GM19438 (cell line): ENCODE measurements at regions not wholly inside any gene's neighbourhood (a gene's known extent, or its start where the extent isn't known, plus 50 kb on each side); places are given as distances from the start of the nearest gene placed in this dataset.

ENCODE experiments used
- ATAC-seq: cut with Tn5 transposase; IDR thresholded peaks from one replicate; pipeline ENCODE4 v1.9.1; 2021; ENCODE audit warnings: low read depth; ENCODE audit not compliant: unreplicated experiment

DNA sequence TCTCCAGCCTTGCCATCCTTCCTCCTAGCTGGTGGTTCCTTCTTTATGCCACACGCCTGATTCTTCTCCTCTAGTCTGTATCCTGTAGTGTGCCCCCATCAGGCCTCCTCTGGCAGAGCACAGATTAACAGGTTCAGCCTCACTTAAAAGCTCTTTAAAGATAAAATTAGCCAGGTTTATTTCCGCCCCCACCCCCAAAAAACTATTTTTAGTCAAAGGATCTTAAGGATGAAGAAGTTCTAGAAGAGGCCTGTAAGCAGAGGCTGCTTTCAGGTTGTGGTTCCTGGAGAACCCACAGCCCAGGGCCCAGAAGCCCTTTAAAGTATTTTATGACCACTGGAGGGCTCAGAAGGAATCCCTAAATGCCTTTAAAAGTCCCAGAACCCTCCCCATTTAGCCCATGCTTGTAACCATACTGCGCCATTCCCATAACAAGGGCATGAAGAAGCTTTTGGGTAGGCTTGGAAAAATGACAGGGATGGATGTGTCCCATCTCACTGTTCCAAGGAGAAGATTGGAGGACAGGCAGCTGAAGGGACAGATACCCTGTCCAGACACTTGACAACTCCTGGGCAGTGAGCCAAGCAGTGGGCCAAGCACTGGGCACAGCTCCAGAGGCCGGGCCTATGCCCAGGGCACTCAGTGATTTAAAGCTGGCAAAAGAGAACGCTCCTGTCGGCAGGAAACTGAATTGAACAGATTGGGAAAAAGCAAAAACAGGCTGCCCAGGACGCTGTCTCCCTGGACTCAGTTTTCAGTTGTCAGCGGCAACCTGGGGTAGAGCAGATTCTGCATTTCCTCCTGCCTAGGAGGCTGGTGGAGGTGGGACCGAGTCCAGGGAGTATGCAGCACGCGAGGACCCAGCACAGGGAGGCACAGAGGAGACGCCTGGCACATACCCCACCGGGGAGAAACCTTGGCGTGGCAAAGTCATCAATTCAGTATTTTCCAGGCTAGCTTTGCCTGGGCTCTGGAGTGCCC lies 106.3 kb upstream of the SSBP2 start:
- ATAC-seq: no peak

DNA sequence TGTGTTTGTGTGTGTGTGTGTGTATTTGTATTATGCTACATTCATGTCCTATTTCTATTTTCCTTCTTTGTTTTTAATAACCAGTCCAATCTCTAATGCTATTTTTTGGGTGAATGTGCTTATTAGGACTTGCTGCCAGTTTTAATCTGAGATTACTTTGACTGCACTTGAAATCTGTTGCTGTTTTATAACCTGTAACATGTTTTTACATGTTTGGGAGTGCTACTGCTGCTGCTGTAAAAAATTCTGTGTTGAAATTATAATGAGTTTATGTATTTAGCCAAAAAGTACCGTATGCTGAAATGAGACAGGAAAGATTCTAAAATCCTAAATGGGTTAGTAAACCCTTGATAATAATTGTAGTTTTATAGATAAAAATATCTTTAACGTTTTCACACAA lies 104.7 kb upstream of the SSBP2 start:
- ATAC-seq: no peak

DNA sequence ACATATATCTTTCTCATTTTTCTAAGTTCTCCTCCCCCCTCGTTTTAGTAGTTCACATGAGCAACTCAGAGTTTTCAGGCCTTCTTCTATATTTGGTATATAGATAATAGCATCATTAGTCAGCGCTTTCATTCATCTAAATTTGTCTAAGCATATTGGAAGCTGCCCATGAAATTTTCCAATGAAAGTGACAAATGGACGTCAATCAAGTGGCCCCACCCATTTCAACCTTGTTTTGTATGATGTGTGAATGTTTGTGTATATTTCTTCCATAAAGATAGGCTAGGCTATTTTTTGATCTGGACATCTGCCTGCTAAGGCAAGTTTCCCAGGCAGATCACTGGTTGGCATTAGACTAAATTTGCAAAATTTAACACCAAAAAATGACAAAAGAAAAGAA lies 104.0 kb upstream of the SSBP2 start:
- ATAC-seq: no peak

DNA sequence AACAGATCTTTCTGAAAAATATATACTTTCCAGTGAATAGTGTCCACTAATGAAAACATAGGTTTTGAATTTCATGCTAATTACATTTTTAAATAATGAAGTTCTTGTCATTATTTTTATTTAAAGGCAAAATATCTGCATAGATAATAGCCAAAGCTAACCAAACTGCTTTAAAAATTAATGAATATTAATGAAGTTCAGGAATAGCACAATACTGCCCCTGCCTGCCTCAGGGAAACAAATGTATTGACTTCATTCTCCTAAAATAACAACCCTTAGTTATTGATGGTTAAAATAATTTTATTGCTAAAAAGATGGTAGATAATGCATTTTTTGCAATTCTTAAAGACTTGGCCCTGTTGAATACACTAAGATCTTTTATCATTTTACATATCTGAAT lies 103.6 kb upstream of the SSBP2 start:
- no peak for ATAC-seq

DNA sequence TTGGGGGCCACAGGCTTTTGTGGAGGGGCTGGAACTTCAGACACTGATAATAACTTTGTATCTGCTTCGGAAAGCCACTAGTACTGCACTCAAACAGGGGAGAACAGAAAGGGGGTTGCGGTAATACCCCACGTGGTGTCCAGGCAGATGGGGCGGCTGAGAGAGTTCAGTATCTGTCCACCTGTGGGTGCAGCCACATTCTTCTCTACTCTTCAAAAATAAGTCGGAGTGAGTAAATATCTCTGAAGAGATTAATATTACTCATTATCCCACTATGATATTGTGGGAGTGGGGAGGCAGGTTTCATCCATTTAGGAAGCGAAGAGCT lies 102.1 kb upstream of the SSBP2 start:
- peak; percentile 45 for ATAC-seq

DNA sequence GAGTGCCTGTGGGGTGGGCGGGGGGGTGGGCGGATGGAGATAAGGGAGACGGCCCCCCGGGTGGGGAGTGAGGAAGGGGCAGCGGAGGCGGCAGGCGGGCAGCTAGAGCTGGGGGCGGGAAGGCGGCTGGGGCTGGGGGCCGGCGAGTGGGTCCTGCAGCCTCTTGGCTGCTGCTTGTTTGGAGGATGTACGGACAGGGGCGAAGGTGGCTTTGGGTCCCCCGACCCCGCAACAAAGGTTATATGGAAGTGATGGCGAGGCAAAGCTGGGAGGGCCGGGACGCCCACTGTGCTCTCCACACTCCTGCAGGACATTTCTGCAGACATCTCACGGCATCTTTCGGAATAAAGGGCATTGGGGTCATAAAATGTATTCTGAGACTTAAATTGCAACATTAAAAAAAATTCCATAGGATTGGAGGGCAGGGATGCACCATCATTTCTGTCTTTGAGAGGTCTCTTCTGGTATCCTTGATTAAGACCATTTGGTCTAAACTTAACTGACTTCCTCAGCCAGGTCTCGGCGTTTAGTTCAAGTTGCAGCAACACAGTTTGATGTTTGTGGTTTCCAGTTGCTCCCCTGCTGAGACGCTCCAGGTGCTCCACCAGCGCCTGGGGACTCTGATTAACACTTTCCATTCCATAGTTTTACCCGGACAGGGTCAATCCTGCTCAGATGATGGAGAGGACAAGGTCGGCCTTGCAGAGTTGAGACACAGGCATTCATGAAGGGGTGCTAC lies 101.6 kb upstream of the SSBP2 start:
- peak; percentile 34 for ATAC-seq

DNA sequence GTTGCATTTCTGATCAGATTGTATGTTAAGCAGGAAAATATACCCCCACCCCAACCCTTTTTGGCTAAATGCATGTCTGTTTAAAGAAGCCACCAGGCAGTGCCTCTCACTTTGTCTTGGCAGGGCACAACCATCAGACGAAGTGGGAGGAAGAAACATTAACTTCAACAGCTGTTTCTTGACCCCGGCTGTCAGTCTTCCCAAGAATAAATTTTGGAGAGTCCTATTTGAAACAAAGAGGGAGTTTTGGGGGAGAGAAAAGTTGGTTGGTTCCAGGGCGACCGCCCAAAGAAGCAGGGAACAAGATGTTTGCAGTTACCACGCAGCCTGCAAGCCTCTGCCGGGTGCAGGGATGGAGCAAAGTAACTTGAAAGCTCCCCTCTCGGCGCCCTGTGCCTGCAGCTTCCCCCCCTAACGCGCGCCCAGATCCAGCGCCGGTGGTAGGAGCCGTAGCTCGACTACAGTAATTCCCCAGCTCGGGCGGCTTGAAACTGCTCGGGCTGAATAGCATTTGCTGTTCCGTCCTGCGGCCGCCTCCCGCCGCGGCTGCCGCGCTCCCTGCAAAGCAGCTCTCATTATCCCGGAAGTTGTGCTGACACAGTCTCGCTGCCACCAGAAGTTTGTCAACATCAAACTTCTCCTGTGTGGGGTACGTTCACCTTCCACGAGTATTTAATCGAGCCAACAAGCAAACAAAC lies 100.7 kb upstream of the SSBP2 start:
- ATAC-seq: peak; percentile 74

DNA sequence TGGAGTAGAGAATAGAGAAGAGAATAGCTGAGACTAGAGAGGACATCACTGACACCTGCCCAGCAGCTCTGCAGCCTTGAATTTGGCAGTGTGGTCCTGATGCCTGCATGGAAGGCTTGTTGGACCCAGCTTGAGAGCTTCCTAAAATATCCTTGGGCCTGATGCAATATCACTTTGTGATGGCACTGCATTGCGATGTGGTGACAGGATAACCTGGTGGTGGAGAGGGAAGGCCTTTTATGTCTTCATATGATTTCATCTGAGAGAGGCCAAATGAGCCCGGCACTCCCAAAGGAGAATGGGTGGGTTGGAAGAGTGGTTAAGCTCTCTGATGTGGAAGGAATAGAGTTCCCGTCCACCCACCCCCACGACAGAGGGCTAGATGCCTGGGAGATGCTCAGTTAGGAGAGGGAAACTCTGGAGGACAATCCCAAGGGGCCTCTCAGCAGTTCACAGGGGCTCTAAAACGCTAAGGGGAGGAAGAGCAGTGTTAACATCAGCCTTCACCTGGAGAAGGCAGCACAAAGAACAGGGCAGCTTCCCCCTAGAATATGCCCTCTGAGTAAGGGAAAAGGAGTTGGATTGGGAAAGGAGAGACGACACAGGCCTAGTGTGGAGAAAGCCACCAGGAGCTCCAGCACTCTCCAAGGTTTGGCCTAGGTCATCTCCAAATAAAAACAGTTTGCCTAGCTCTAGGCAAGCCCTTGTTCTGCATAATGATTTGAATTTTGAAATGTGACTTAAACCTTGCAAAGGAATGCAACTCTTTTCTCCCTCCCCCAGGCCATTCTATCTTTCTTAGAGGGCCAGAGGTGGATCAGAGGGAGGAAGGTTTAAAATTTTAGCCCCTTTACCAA lies 99.8 kb upstream of the SSBP2 start:
- ATAC-seq: no peak

DNA sequence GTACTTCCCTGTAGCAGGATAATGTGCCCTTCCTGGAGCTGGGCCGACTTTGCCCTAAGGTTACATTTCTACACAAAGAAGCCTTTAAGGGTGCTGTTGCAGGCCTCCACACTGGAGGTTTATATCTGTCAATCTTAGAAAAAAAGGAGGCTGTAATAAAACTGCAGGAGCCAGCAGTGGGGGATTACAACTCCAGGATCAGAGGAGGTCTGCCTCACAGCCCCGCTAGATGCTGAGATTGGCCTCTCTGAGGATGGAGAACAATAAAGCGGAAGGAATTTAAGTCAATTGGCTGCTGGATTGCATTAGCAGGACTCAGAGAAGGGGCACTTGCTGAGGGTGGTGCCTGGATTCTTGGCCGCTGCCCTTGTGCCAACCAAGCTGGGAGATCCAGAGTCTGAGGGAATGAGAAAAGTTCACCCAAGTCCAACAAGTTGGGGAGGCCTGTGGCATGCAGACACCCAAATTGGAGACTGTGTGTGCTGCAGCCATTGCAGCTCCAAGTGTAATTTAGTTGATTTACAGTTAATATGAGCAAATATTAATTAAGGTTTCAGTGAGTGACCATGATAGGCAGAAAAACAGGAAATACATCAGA lies 99.0 kb upstream of the SSBP2 start:
- no peak for ATAC-seq

DNA sequence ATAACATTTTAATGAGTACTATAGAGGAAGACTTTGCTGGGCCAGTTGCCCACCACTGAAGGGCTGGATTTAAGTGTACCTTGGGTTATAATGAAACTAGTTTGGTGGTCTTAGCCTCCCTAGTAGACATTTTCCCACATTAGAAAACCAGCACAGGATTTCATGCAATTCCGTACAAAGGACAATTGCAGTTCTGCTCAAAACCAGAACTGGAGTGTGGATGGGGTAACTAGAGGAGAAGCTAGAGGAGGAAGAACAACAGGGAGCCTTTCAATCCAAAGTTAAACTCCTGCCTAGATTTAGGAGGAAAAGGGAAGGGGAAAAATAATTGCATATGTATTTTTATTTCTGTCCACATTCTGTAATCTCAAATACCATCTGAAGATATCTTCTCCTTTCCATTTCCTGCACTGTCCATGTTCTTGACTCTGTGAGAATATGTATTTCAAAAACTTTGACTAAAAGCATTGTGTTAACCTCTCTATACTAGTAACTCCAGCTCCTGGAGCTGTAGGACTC lies 97.5 kb upstream of the SSBP2 start:
- ATAC-seq: no peak

DNA sequence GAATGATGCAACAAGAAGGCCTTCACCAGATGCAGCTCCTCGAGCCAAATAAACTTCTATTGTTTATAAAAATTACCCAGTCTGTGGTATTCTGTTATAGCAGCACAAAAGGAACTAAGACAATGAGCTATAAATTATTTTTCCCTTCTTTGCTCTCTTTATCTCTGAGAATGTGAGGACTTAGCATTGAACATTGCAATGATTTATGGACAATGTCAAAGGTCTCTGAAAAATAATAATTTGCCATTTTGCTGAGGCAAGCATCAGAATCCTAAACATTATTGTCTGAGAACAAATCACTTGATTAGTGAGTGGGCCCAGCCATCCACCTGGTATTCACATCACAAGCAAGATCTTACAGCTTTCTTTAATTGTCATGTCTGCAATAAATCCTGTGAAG lies 95.4 kb upstream of the SSBP2 start:
- no peak for ATAC-seq

DNA sequence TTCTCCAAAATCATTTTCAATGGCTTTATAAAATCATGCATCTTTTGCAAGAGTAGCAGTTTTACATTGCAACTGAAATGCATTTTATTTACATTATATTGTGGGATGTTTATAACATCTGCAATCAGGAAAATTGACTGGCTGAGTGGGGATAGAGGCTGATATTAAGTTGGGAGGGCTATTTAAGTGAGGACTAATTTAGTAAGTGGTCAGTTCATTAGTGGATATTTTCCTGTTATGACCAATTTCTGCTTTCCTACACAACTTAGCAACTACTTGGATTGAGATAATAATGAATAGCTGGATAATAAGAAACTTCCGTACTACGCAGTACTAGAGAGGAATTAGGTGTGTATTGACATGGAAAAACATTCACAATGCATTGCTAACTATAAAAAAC lies 92.9 kb upstream of the SSBP2 start:
- no peak for ATAC-seq

DNA sequence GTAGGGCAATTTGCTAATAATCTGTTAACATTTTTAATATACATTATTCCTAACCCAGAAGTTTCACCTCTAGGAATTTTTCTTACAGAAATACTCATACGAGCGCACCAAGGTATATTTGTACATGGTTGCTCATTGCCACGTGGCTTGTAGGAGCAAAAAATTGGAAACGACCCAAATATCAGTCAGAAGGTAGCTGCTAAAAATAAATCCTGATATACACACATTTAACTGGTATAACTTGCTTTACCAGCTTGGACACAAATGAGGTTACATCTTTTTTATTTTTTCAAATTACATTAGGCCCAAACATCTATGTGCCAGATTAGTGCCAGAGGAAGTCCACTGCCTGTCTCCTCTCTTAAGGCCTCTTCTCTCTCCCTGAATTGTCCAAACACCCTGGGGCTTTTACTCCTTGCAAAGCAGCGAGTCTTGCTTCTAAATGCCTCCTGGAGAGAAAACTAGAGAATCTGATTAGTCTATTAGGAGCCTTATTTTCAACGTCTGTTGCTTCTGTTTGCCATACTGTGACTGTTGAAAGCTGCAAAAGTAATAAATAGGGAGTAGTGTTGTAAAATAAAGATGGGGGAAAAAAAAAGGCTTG lies 92.0 kb upstream of the SSBP2 start:
- ATAC-seq: no peak

DNA sequence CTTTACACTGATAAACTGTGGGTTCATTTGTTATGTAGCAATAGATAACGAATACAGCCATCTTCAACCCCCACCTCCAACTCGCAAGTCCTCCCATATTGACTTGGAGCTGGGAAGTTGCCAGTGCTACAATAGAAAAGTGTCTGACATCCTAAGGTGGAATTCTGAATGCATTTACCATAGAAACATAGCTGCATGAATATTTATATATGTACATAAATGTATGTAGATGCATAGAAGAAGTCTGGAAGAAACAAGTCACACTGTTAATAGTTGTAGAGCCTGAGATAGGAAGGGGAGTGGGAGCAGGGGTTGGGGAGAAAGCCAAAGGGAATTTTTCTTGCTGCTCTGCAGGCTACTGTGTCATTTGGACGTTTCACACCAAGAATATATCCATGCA lies 88.1 kb upstream of the SSBP2 start:
- no peak for ATAC-seq

DNA sequence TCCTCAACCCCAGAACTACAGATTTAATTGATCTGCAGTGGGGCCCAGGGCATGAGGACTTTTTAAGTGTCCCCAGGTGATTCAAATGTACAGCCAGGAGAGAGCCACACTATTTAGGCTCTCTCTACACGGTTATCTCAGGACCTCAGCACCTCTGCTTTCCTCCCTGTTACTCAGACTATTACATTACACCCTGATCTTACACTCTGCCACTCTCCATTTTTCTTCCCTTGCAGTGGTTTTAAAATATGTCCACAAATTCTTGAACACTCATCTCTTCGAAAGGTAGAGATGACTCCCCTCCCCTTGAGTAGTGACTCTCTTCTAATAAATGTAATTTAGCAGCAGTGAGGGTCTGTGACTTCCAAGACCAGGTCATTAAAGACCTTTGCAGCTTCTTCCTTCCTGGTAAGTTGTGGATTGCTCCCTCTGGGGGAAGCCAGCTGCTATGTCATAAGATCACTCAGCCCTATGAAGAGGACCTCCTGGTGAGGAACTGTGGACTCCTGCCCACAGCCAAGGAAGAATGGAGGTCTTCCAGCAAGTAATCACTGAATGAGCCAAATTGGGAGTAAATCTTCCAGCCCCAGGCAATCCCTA lies 87.5 kb upstream of the SSBP2 start:
- ATAC-seq: peak; percentile 94

DNA sequence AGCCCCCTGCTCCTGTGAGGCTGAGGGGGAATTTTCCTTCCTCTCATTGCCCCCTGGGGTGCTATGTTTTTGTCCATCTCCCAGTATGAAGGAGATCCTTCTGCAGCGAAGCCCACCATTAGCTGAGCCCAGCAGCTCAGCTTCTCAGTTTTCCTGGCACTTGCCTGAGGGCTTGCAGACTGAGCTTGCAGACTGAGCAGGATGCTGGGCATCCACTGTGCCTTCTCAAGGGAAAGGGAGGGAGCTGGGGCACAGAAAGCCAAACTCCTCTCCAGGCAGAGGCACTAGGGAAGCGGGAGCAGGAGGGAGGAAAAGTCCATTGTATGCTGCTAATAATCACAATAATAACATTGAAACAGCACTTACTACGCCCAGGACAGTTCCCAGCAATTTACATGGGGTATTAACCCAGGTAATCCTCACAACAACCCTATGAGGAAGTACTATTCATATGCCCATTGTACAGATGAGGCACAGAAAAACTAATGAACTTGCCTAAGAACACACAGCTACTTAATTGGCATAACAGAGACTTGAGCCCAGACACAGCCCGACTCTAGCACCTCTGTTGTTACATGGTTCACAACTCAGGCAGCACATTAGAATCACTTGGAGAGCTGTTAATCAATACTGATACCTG lies 86.9 kb upstream of the SSBP2 start:
- ATAC-seq: no peak

DNA sequence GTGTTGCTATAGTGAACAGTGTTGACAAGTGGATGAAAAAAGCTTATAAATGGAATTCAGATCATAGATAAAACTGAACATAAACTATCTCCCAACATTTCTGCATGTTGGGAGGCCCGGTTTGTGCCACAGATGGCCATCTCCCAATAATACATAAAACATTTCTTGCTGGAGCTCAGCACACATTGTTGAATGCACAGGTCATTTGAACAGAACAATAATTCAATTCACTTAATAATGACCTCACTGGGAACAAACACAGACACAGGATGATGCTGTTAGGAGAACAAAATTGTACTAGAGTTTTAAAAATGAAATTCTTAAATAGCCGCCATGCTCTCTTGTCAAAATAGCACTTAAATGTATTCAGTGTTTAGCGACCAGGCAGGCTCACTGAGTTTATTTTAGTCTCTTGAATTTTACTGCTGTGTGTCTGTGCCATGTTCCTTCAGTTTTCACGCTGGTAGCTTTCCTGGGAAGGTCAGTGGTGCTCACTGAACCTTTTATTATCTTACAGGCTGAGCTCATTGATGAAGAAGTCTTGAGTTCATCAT lies 85.0 kb upstream of the SSBP2 start:
- no peak for ATAC-seq

DNA sequence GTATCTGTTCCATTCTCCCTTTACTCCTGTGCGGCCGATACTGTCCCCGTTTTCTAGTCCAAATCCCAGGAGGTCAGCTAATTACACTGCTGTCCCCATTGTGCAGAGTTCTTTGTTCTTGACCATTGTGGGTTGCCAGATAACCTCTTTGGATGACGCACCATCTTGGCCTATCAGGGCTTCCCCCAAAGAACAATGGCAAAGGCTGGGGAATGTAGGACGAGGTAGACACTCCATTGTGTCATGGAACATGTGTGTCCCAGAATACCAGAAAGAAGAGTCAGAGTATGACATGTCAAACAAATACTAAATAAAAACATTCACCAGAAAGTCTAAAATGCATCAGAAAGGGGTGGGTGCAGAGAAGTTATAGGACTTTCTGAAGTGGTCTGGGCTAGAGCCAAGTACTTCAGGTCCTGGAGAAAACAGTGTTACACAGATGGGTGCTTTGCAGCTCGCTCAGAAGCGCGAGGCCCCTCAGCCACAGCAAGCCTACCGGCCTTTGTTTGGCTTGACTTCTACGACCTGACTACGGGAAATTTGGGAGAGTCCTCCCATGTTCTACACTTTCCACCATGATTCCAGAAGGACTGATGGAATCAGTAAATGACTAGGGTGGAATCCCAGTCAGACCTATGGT lies 83.2 kb upstream of the SSBP2 start:
- ATAC-seq: no peak
